ENCODE measurements at regions not wholly inside any gene's neighbourhood (a gene's known extent, or its start where the extent isn't known, plus 50 kb on each side); places are given as distances from the start of the nearest gene placed in this dataset.
A peak's percentile ranks its signal among the peaks of the same experiment; 100 is the strongest.

DNA sequence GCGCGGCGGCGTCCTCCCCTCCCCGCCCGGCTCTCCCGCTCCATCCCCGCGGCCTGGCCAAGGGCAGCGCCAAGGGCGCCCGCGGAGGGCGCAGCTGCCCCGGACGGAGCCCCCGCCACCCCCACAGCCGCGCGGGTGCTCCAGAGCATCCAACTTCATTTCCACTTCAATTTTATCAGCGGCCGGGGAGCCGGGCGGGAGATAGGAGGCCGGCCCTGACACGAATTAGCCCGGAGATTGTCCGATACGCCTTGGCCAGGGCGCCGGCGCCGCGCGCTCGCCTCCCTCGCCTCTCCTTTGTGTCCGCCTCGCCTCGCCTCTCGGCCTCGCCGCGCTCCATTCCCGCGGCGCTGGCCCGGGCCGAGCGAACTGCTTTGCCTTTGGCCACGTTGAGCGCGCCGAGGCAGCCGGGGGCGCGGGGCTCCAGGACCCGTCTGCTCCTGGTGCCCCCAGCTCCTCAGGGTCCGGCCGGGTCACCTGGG, 129.1 kb upstream of the LHX1 start:
- no peak for FAIRE-seq
- Histone ChIP-seq H3K14ac (ENCODE audit: insufficient read length) (no peak overlapping the region), H3K9ac (replicated peaks in 1 of 4; ENCODE audit: extremely low read depth in 1 of 4, low read depth in 3 of 4, low read length in 3 of 4) (peak overlapping the region in 2 of 4 experiments; percentile 35 to 45; a peak in 4 of 7 replicates), H2AK5ac (ENCODE audit: low read depth, low read length) (no peak overlapping the region), H4K8ac (ENCODE audit: extremely low read depth, insufficient read depth, low read length) (peak overlapping the region; percentile 95), H2BK15ac (ENCODE audit: low read length) (peak overlapping the region; percentile 75; the same call in 1 of the 2 replicates), H3K4me2 (ENCODE audit: insufficient read depth in 1 of 2, low read depth in 2 of 2, low read length in 2 of 2) (peak overlapping the region; percentile 79 to 91), H3K9me3 (ENCODE audit: insufficient read depth in 2 of 2, low read depth in 1 of 2, low read length in 1 of 2) (no peaks in the 10 kb centered on the region), H3K27me3 (replicated peaks in 1 of 4; ENCODE audit: control insufficient read depth in 3 of 4, extremely low read depth in 1 of 4, insufficient read depth in 3 of 4, low read length in 3 of 4) (peaks cover 4 to 30% (median 20%) of the 10 kb centered on the region in 4 experiments), H2BK12ac (ENCODE audit: low read depth, low read length) (0 out of 2 replicates have a peak overlapping the region, but pooled peaks have one; percentile 10), H2AFZ (ENCODE audit: low read length) (peak overlapping the region; percentile 47; the same call in 1 of the 2 replicates), H3K27ac (ENCODE audit: low read depth, low read length) (no peak overlapping the region), H3K4me1 (replicated peaks in 1 of 4; ENCODE audit: control insufficient read depth in 3 of 4, insufficient read depth in 4 of 4, low read length in 3 of 4) (peaks cover 0 to 31% (median 12%) of the 10 kb centered on the region in 4 experiments; a peak in 6 of 7 replicates), H4K20me1 (replicated peaks in 1 of 2; ENCODE audit: control insufficient read depth in 1 of 2, insufficient read depth in 2 of 2, low read length in 2 of 2) (no peaks in the 10 kb centered on the region), H3K4ac (replicated peaks; ENCODE audit: insufficient read length, low read depth, low read length) (no peak overlapping the region), H2BK120ac (replicated peaks; ENCODE audit: low read depth, low read length) (no peak overlapping the region), H3K4me3 (ENCODE audit: extremely low read depth in 1 of 4, insufficient read depth in 2 of 4, low read depth in 3 of 4, low read length in 4 of 4) (peak overlapping the region; percentile 44 to 73 (median 63)), H3K79me1 (ENCODE audit: low read depth, low read length) (no peaks in the 10 kb centered on the region), H3K36me3 (ENCODE audit: control insufficient read depth in 2 of 4, insufficient read depth in 4 of 4, low read length in 3 of 4) (no peaks in the 10 kb centered on the region), H2BK20ac (ENCODE audit: low read length) (peak overlapping the region; percentile 55; the same call in 1 of the 2 replicates), H3K79me2 (ENCODE audit: control insufficient read depth in 1 of 2, insufficient read depth in 2 of 2, low read length in 2 of 2) (no peaks in the 10 kb centered on the region), H3K23ac (ENCODE audit: insufficient read length) (no peak overlapping the region), H3K56ac (replicated peaks; ENCODE audit: insufficient read length, low read depth, low read length) (no peak overlapping the region), H3K18ac (ENCODE audit: extremely low read depth, low read length) (peak overlapping the region; percentile 55; the same call in 1 of the 2 replicates), H4K5ac (ENCODE audit: insufficient read length, low read depth, low read length) (no peak overlapping the region), H4K91ac (replicated peaks; ENCODE audit: insufficient read length, low read length) (peak overlapping the region; percentile 2), H2BK5ac (ENCODE audit: low read depth, low read length) (peak overlapping the region; percentile 45; the same call in 1 of the 2 replicates), H3K23me2 (ENCODE audit: low read depth, low read length) (peaks cover 8% of the 10 kb centered on the region; the same call in 1 of the 2 replicates)
- no peak for DNase-seq (ENCODE audit: low read depth in 1 of 2, low spot score in 2 of 2)
- ChIA-PET POLR2A (ENCODE audit: partially characterized antibody) (interaction anchor here (0.8 to 1.6 kb wide), 6 partner anchors 8 to 141 kb away, joined by 3 to 4 read pairs (median 3); partner anchors contain the start of gene AATF), CTCF (ENCODE audit: partially characterized antibody) (interaction anchor here (1.0 to 1.7 kb wide), 7 partner anchors 17 to 150 kb away, joined by 3 to 4 read pairs (median 3); no protein-coding TSS in a partner anchor)
- WGBS, 2 experiments (ENCODE audit: extremely low coverage in 1 of 2, insufficient coverage in 1 of 2, insufficient read length in 1 of 2, insufficient replicate concordance in 2 of 2, low coverage in 1 of 2, low lambda C conversion rate in 2 of 2, missing lambda C conversion rate in 1 of 2): 2% methylated on average over 56 of the region's 60 CpGs; no CpG with 5 or more reads in 1 of the 2 experiments
- TF ChIP-seq GTF2F1 (IDR thresholded peaks at IDR 0.05; ENCODE audit: borderline replicate concordance, low read depth, low read length): no peak
- no peak for TF ChIP-seq RXRA (IDR thresholded peaks at IDR 0.05; ENCODE audit: insufficient read depth, low read depth, low read length)
- no peak for TF ChIP-seq POLR2AphosphoS5 (IDR thresholded peaks at IDR 0.05; ENCODE audit: low read depth, low read length)
- no peak for TF ChIP-seq FOSL1 (IDR thresholded peaks at IDR 0.05; ENCODE audit: insufficient read depth, low read depth, low read length)
- TF ChIP-seq EP300 (IDR thresholded peaks at IDR 0.05; ENCODE audit: borderline replicate concordance in 1 of 2, low read depth in 2 of 2, low read length in 2 of 2): no peak
- TF ChIP-seq, protein P1, sequence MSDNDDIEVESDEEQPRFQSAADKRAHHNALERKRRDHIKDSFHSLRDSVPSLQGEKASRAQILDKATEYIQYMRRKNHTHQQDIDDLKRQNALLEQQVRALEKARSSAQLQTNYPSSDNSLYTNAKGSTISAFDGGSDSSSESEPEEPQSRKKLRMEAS (IDR thresholded peaks at IDR 0.05): peak; percentile 81
- peak; percentile 66 for TF ChIP-seq EZH2 (IDR thresholded peaks at IDR 0.05; ENCODE audit: low read depth, low read length, severe bottlenecking)
- TF ChIP-seq SP1 (IDR thresholded peaks at IDR 0.05; ENCODE audit: low read depth, low read length): no peak
- TF ChIP-seq POU5F1 (IDR thresholded peaks at IDR 0.05; ENCODE audit: low read depth, low read length): no peak
- no peak for TF ChIP-seq JUND (IDR thresholded peaks at IDR 0.05; ENCODE audit: low read length)
- no peak for TF ChIP-seq BACH1 (IDR thresholded peaks at IDR 0.05; ENCODE audit: low read length)
- no peak for TF ChIP-seq CBX8 (IDR thresholded peaks at IDR 0.05; ENCODE audit: borderline replicate concordance, low read depth, low read length)
- peak; percentile 36 for TF ChIP-seq CTBP2 (IDR thresholded peaks at IDR 0.05; ENCODE audit: borderline replicate concordance, insufficient read depth, insufficient read length, low read length)
